ENCODE measurements at regions not wholly inside any gene's neighbourhood (a gene's known extent, or its start where the extent isn't known, plus 50 kb on each side); places are given as distances from the start of the nearest gene placed in this dataset.

- H3K4me3 ChIP-seq (ENCODE audit: low read depth, low read length), result no peak overlapping the region
- in situ Hi-C loops (cut with HindIII; ENCODE audit: low sequenced_read_pairs), result no loop called here
- TF ChIP-seq, protein P1, sequence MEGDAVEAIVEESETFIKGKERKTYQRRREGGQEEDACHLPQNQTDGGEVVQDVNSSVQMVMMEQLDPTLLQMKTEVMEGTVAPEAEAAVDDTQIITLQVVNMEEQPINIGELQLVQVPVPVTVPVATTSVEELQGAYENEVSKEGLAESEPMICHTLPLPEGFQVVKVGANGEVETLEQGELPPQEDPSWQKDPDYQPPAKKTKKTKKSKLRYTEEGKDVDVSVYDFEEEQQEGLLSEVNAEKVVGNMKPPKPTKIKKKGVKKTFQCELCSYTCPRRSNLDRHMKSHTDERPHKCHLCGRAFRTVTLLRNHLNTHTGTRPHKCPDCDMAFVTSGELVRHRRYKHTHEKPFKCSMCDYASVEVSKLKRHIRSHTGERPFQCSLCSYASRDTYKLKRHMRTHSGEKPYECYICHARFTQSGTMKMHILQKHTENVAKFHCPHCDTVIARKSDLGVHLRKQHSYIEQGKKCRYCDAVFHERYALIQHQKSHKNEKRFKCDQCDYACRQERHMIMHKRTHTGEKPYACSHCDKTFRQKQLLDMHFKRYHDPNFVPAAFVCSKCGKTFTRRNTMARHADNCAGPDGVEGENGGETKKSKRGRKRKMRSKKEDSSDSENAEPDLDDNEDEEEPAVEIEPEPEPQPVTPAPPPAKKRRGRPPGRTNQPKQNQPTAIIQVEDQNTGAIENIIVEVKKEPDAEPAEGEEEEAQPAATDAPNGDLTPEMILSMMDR (IDR thresholded peaks at IDR 0.05; ENCODE audit: low read depth, low read length, missing control alignments), result no peak
- DNase-seq (ENCODE audit: low read depth), result no peak
These were observed 93.8 kb upstream of the ETV3 start for GRCh38 chr1:157231846-157232525.

DNA sequence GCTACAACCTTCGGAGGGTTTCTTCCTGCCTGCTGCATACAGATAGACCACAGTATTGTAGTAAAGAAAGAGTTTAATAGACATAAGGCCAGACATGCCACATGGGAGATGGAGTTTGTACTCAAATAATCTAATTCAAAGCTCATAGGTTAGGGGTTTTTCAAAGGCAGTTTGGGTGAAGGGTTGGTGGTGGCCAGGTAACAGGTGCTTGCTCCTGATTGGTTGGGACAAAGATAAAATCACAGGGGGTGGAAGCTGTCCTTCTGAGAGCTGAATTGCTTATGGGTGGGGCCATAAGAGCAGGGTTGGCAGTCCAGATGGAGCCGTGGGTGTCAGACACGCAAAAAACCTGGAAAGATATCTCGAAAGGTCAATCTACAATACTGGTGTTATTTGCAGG, 92.3 kb upstream of the ETV3 start:
- TF ChIP-seq, protein P1 (IDR thresholded peaks at IDR 0.05; ENCODE audit: low read depth, low read length, missing control alignments), result no peak
- DNase-seq (ENCODE audit: low read depth), result no peak
- H3K4me3 ChIP-seq (ENCODE audit: low read depth, low read length), result no peak overlapping the region
- in situ Hi-C loops (cut with HindIII; ENCODE audit: low sequenced_read_pairs), result no loop called here

DNA sequence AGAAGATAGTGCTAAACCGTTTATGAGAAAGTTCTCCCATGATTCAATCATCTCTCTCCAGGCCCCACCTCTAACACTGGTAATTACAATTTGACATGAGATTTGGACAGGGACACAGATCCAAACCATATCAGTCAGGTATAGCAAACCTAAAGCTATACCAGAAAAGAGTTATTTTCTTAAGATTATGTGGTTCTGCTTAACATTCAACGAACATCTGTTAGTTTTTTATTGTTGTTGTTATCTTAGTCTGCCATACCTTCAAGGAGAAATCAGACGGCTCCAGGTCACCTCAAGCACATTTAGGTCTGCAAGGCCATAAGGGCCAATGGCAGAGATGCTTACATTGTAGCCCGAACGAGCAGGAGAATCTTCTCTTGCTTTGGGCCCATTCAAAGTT, 89.5 kb upstream of the ETV3 start:
- DNase-seq (ENCODE audit: low read depth), result no peak
- in situ Hi-C loops (cut with HindIII; ENCODE audit: low sequenced_read_pairs), result no loop called here
- no peak overlapping the region for H3K4me3 ChIP-seq (ENCODE audit: low read depth, low read length)
- TF ChIP-seq, protein P1 (IDR thresholded peaks at IDR 0.05; ENCODE audit: low read depth, low read length, missing control alignments), result no peak

GRCh38 chr1:157226739-157227138, 88.5 kb upstream of the ETV3 start:
- TF ChIP-seq, protein P1 (IDR thresholded peaks at IDR 0.05; ENCODE audit: low read depth, low read length, missing control alignments), result no peak
- H3K4me3 ChIP-seq (ENCODE audit: low read depth, low read length), result no peak overlapping the region
- in situ Hi-C loops (cut with HindIII; ENCODE audit: low sequenced_read_pairs), result no loop called here
- peak; percentile 4 for DNase-seq (ENCODE audit: low read depth)

- in situ Hi-C loops (cut with HindIII; ENCODE audit: low sequenced_read_pairs), result no loop called here
- H3K4me3 ChIP-seq (ENCODE audit: low read depth, low read length), result no peak overlapping the region
- no peak for DNase-seq (ENCODE audit: low read depth)
These were observed 81.4 kb upstream of the ETV3 start for GRCh38 chr1:157219600-157219999.

DNA sequence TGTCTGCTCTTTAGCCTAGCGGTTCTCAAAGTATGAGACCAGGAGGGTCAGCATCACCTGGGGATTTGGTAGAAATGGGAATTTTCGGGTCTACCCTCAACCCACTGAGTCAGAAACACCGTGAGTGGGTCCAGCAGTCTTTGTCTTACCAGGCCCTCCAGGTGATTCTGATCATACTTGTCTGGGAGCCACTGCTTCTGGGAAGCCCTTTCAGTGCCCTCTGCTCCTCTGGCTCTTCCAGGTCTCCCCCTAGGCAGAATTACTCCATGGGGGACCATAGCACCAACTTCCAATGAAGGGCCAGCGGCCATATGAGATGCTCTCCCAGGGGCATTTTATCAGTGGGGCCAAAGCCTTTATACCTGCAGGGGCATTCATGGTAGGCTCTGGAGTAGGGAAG, 81.0 kb upstream of the ETV3 start:
- in situ Hi-C loops (cut with HindIII; ENCODE audit: low sequenced_read_pairs), result no loop called here
- no peak for DNase-seq (ENCODE audit: low read depth)

More at GRCh38 chr1:157219600-157219999, 81.4 kb upstream of the ETV3 start:
- TF ChIP-seq, protein P1 (IDR thresholded peaks at IDR 0.05; ENCODE audit: low read depth, low read length, missing control alignments), result no peak

More for the DNA sequence above, 81.0 kb upstream of the ETV3 start:
- no peak overlapping the region for H3K4me3 ChIP-seq (ENCODE audit: low read depth, low read length)
- TF ChIP-seq, protein P1 (IDR thresholded peaks at IDR 0.05; ENCODE audit: low read depth, low read length, missing control alignments), result no peak
